ENCODE measurements at regions not wholly inside any gene's neighbourhood (a gene's known extent, or its start where the extent isn't known, plus 50 kb on each side); places are given as distances from the start of the nearest gene placed in this dataset.

DNA sequence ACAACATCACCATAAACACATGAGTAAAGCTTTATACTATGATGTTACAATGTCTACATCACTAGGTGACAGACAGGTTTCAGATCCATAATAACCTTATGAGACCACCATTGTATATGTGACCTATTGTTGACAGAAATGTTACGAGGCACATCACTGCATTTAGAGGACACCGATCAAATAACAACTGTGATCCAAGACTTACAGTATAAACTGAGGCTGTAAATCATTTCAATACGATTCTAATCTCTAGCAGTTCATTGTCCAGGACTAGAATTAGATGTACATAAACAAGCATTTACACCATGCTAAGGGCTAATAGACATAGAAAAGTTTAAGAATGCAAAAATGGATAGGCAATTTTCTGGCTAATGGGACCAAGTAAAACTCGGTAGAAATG, 491.9 kb upstream of the ROBO1 start:
- no peak for DNase-seq

DNA sequence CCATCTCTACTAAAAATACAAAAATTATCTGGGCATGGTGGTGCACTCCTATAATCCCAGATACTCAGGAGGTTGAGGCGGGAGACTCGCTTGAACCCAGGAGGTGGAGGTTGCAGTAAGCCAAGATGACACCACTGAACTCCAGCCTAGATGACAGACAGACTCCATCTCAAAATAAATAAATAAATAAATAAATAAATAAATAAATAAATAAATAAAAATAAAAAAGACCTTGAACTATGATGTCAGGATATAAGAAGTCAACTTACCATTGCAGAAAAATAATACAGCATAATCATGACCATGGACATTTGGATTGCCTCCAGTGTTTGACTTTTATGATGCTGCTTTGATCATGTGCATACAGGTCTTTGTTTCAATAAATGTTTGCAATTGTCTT, 484.3 kb upstream of the ROBO1 start:
- no peak for DNase-seq

DNA sequence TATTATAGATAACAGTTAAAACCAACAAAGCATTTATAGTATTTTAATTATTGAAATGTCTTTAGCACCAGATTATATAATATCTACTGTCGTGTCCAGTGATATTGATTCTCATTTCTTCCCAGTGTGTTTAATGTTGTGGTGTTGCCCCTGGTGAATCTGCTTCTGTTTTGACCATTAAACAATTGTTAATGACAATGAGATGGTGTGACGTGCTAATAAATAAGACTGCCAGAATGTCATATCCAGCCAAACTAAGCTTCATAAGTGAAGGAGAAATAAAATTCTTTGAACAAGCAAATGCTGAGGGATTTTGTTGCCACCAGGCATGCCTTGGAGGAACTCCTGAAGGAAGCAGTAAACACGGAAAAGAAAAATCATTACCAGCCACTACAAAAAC, 480.0 kb upstream of the ROBO1 start:
- no peak for DNase-seq

DNA sequence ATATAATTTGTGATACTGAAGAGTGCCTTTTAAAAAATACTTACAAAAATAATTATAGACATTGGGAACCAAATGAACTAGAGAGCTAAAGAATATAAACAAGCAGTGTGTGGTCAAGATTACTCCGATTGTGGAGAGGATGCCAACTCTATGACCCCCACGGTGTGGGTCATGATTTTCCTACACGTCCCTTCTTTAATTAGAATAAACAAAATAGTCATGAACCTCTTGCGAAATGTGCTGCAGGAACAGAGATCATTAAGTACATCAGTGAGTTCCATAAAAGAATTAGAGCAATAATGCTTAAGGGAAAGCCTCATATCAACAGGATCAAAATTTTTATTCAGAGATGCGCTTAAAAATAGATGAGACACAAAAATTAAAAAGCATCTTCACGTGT, 476.6 kb upstream of the ROBO1 start:
- no peak for DNase-seq

DNA sequence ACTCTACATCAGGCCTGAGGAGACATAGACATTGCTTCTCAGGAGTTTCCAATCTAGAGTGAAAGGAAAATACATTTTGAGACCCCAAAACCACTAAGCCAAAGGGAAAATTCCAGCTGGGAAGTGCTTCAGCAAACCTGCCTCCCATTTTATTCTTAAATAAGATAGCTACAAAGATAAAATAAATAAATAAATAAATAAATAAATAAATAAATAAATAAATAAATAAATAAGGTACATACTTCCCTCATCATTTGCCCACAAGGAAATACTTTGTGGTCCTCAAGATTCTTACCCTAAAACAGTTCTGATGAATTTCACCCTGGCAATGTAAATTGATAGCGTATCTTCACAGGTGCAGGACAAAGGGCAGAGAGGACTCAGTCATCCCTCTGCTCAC, 474.0 kb upstream of the ROBO1 start:
- DNase-seq, result no peak

DNA sequence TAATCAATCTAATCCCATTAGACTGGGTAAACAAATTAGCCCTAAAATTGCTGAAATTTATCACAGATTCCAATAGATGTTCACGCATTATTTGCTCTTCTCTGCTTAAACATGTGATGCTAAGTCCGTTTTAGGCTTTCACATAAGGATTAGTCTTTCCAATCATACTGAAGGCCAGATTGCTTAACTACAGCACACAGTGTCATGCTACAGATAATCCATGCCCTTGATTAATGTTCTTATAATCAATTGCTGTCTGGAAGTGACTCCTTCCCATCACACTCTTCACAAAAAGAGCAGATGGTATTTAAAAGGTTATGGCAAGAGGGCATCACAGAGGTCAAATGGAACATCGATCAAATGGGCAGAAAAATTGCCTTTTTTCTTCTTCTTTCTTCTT, 471.5 kb upstream of the ROBO1 start:
- DNase-seq, result no peak

DNA sequence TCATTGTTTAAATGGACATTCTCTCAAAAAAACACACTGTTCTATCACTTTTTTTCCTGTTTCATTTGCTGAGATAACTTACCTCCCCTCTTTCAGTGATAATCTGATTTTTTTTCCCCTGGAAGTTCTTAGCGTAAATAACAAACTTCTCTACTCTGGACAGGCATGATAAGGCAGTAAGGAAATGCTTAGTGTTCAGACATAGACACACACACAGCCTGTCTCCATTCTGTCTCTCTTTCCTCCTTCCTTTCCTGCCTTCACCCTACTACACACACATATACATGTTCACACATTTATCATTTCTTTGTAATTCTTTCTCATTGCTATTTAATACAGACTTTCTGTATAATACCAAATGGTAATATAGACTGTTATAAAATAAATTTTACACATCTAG, 470.8 kb upstream of the ROBO1 start:
- DNase-seq, result no peak

DNA sequence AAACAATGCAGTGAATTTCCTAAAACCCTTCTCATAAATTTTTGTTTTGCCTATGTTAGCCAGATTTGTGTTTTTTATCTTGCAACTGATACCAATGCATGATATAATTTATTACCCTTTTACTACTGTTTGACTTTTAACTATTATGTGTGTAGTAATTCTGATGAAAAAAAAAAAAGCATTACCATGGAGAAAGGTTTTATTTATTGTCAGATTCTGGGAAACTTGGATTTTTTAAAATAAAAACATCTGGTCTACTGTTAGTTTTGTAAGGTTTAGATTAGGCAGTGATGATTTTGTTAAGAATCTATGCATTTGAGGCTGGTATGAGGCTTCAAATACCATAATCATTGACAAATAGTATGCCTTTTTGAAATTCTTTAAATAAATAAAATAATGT, 470.4 kb upstream of the ROBO1 start:
- DNase-seq, result no peak

DNA sequence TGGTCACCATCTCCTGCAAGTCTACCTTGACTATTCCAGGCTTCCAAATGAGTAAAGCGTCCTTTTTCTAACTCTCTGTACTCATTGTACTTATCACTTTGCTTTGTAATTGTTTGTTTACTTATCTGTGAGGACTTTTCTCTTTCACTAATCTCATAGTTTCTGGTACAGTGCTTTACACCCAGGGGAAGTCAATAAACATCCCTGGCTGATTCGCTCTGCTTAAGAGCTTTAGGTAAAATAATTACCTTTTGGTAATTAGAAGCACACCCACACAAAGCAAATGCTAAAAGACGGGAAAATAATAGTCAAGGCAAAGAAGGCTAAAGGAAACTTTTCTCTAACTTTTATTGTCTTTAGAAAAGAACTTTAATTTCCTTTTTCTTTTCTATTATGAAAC, 466.9 kb upstream of the ROBO1 start:
- DNase-seq, result no peak

DNA sequence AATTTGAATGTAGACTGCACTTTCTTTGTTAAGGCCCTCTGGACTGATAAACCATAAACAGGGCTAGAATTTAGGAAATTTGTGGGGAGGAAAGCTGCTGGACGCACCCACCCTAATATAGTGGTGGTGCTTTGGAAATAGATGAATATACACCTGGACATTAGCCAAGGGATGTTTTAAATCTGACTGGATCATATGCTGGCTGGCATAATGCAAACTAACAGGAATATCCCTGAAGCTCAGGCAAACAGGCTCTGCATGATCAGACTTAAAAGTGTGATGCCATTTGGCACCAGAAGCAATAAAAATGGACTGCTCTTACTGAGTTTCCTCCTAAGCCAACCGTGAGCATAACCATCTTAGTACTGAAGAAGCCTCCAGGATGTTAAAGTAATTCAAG, 465.8 kb upstream of the ROBO1 start:
- DNase-seq, result no peak

DNA sequence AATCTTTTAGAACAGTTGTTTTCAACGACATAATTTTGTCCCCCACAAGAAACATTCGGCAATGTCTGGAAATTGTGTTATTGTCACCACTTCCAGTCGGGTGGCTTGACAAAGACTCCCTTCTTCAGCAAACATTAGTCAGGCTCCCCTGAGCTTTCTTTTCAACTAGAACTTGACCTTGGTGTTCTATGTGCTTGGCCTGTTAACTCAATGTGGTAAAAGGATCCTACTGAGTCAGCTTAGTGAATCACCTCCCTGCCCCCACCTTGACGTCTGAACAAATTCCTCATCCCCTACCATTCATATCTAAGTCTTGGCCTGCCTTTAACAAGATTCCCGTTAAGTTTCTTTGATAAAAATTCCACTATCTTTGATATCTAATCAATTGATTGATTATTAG, 465.0 kb upstream of the ROBO1 start:
- DNase-seq, result no peak

DNA sequence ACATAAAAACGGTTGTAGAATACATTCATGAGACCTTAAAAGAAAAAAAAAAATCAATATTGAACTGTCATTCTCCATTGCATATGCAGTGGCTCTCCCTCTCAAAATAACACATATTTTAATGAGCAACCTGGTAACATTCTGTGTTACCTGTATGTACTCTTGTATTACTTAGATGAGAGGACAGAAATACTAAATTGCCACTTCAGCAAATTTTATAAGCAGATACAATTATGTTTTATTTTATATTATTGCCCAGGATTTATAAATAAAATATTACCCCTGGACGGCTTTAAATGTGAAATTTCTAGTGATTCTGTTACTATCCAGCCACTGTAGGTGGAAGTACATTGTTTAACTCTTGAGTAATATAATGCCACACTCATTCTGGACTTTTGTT, 463.2 kb upstream of the ROBO1 start:
- DNase-seq, result no peak

DNA sequence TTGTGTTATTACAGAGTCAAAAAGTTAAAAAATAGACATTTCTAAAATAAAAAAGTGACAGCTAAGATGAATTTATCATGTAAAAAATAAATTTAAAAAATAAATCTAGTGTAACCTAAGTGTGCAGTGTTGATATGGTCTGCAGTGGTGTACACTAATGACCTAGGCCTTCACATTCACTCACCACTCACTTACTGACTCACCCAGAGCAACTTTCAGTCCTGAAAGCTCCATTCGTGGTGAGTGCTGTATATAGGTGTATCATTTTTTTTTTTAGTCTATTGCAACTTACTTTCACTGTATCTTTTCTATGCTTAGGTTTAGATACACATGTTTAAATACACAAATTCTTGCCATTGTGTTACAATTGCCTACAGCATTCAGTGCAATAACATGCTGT, 459.4 kb upstream of the ROBO1 start:
- DNase-seq, result no peak

DNA sequence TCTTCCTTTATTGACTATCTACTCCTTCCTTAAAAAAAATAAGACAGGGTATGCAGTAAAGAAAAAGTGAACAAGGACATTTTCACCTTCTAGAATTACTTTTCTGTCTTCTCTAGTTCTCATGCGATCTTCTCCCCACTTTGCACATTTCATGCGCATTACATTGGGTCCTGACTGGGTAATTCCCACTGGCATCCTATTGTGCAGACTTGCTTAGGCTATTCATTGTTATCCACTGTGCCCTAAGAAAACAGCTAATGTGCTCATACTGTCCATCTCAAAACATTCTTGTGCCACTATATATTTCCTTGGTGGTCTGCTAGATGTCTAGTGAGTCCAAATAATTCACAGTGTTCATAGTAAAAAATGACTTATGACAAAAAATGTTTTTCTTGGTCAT, 447.4 kb upstream of the ROBO1 start:
- DNase-seq, result no peak

DNA sequence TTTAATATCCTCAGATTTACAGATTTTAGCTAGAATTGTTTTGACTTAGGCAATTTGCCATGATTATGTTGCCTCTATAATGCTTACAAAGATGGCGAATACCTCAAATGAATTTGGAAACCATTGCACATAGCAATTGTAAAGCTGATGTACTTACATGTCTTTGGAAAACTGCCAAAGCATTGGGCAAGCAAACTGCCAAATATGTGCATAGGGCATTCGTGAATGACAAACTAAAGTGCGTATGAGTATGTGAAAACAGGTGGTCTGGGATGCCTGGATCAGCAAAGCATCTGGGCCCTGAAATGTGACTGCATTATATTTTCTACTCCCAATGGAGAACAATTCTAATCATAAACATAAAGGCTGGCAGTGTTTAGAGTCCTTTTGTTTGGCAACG, 445.3 kb upstream of the ROBO1 start:
- no peak for DNase-seq

DNA sequence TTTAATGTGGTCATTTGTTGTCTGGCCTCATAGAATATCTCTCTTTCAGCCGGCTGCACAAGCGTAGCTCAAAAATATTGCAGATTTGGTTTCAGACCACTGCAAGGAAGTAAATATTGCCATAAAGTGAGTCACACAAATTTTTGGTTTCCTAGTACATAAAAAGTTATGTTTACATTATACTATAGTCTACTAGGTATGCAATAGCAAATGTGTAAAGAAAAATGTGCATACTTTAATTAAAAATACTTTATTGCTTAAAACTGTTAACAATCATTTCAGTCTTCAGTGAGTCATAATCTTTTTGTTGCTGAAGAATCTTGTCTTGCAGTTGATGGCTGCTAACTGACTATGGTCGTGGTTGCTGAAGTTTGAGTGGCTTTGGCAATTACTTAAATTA, 425.1 kb upstream of the ROBO1 start:
- no peak for DNase-seq

DNA sequence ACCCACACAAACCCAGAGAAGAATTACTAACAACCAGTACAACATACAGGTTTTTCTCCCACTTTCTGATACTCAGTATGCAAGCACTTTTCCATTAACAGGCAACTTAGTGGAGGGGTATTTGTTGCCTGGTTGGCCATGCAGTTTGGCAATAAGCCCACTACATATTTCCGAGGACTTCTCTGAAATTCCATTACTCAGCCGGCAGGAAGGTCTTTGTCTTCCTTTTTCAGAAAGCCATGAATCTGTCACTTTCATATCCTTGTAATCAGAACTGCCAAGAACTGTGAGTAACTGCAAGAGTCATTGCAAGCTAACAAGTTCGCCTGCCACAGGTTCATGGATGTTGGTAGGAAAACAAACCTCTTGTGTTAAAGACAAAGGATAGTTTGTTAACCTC, 422.3 kb upstream of the ROBO1 start:
- no peak for DNase-seq

DNA sequence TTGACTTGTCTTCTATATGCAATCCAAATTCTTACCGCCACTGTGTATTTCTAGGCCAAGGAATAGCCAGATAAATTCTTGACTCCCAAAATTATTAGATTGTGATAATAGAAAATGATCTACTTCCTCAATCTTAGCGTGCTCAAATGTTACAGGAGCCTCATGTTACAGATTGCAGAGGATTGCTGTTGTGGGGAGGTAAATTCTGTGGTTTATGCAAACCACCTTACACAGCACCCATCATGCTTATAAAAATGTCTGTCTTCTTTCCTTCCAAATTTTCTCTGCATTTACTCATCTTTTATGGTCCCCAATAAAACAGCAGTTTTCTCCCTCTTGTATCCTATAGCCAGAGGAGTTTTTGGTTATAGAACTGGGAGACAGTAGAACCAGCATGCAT, 420.2 kb upstream of the ROBO1 start:
- DNase-seq, result no peak

DNA sequence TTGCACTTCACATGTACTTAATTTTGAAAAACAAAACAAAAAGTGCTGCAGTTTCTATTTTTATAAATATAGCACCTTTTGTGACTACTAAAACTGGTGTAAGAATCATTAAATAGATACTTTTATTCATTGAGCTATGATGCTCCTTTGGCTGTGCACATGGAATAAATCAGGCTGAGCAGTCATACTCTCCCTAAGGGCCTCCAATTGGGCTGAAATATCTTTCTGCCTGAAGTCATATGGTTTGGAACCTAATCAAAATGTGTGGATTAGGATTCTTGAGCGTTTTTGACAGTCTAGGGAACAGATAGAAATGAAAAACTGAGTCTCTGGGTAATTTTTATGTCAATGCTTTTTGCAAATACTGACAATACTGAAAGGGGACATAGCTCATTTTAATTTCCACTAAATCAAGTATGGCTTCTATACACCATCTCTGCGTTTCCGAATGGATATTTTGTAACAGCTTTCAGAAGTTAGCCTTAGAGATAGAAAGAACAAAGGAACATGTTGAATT, 392.2 kb upstream of the ROBO1 start:
- DNase-seq, result no peak

DNA sequence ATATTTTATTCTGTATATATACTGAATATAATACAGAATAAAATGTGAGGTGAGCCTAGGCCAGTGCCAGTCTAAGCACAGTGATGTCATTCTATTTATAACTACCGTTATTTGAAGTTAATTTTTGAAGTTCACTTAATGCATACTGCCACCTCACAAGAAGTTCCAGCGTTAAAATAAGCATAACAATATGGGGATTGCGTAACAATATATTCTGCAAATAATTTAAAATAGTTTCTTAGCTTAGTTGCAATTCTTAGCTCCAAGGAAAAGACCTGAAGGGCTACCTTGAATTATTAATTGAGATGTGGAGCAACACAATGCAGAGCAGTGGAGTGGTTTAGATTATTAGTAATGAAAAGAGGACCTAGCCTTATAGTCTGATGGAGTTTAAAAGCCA, 390.5 kb upstream of the ROBO1 start:
- DNase-seq, result no peak

DNA sequence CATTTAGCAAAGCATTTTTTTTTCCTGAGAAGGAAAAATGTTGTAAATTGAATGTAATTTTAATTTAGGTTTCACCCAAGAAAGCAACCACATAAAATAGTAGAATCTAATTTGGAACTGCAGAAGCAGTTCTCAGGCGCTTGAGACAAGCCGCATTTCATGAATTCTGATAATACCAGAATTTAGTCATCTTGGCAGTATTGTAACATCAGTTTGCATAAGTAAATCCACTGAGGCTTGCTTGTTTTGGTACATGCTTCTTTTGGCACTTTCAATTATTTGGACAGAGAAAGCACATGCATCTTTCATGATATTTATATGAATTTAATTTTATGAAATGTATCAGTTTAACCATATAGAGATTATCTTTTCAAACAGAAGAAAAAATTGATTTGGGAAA, 389.7 kb upstream of the ROBO1 start:
- DNase-seq, result no peak

DNA sequence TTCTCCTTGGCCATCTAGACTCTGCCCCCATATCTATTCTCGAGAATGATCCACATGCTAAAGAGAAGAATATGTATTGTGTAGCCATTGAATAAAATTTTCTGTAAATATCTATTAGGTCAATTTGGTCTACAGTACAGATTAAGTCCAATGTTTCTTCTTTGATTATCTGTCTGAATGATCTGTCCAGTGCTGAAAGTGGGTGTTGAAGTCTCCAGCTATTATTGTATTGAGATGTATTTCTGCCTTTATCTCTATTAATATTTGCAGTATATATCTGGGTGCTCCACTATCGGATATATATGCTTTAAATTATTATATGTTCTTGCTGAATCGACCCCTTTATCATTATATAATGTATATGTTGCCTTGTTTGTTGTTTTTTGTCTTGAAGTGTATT, 384.9 kb upstream of the ROBO1 start:
- DNase-seq, result no peak

DNA sequence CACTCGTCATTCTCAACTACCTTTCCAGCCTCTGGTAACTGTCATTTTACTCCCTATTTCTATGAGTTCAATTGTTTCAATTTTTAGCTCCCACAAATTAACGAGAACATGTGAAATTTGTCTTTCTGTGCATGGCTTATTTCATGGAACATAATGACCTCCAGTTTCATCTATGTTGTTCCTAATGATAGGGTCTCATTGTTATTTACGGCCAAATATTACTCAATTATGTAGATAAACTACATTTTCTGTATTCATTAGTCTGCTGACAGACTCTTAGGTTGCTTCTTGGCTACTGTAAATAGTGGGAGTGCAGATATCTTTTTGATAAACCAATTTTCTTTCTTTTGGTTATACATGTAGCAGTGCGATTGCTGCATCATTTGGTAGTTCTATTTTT, 374.9 kb upstream of the ROBO1 start:
- no peak for DNase-seq

DNA sequence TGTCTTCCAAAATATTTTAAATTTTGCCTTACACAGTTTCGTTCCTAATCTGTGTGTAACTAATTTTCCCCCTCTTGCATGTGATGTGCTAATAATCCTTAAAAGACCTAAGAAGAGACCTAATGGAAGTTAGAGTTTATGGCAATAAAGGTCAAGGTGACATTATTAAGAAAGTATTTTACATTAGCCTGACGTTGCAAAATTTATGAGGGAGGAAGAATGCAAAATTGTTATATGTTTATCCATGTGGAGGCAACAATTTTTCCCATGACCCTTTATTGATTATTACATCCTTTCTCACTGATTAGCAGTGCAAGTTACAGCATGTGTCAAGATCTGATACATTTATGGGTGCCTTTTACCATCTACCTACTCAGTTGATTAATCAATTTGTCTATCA, 373.8 kb upstream of the ROBO1 start:
- DNase-seq, result no peak

DNA sequence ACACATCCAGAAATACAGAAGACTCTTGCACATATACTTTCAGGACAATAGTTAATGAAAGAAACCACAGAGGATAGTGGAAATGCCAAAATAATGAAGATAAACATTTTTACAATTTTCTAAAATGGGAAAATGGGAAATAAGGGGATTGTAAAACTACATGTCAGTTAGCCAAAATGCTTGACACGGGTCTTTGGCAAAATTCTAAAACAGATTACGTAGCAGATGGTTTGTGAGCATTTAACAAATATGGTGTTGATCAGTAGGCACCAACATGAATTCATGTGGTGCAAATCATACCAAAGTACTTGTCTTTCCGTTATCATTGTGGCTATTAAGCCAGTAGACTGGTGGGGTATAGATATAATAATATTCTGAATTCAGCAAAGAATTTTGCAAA, 348.5 kb upstream of the ROBO1 start:
- DNase-seq, result no peak

DNA sequence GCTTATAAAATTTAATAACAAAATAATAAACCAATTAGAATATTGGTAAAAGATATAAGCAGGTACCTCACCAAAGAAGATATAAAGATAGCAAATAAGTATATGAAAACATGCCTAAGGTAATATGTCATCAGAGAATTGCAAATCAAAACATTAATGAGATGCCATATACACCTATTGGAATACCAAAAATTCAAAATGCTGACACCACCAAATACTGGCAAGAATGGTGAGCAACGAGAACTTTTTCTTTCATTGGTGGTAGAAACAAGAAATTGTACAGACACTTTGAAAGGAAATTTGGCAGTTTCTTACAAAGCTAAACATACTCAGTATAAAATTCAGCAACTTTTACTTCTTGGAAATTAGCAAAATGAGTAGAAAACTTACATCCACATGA, 346.9 kb upstream of the ROBO1 start:
- DNase-seq, result no peak
